Stimulated activated CD8-positive, alpha-beta memory T cell treated with anti-CD3 and anti-CD28 coated beads, Interleukin-15, amount 100 ng/mL, for 1 hour (primary cell): ENCODE measurements at regions not wholly inside any gene's neighbourhood (a gene's known extent, or its start where the extent isn't known, plus 50 kb on each side); places are given as distances from the start of the nearest gene placed in this dataset.
"Not testable (repeated sequence)": the region's sequence is repeated elsewhere in the genome, so short reads cannot be mapped to it uniquely, and the experiment has no call there.

Source experiments
- DNase-seq: peaks from one replicate; pipeline ENCODE4 v3.0.0-alpha.2; 2020; ENCODE audit warnings: low read depth

DNA sequence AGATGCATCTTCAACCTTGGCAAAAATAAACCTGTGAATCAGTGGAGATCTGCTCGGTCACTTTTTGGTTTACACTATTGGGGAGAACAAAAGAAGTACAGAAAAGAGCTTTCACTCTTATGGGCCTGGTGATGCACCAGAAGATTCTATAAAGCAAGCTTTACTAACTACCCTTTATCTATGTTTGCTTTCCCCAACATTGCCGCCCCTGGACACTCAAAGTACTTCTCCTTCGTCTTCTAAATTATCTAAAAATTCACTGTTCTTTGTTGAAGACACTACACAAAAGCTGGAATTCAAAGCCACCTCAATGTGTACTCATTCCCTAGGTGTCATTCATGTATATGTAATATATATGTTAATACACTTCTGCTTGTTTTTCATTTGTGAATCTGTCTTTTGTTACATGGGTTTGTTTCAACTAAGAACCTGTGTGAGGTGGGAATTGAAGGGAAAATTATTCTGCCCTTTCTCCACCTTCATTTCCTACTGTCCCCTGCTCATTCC, 97.9 kb upstream of the BTN3A2 start:
- DNase-seq = no peak

DNA sequence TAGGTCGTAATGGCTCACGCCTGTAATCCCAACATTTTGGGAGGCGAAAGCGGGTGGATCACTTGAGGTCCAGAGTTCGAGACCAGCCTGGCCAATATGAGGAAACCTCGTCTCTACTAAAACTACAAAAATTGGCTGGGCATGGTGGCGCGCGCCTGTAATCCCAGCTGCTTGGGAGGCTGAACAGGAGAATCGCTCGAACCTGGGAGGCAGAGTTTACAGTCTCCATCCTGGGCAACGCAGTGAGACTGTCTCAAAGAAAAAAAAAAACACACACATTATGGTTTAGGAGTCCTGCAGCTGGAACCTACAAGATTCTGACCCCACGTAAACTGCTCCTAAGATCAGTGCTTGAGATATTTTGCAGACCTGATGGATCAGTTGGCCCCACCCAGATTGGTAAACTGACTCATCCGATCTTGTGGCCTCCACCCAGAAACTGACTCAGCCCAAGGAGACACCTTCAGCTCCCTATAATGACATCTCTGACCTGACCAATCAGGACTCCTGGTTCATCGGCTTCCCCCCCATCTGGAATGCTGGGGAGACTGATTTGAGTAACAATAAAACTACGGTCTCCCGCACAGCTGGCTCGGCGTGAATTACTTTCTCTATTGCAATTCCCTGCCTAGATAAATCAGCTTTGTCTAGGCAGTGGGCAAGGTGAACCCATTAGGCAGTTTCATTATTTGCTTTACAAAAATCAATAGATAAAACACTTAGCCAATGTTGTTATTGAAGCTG, 96.2 kb upstream of the BTN3A2 start:
- no peak for DNase-seq

DNA sequence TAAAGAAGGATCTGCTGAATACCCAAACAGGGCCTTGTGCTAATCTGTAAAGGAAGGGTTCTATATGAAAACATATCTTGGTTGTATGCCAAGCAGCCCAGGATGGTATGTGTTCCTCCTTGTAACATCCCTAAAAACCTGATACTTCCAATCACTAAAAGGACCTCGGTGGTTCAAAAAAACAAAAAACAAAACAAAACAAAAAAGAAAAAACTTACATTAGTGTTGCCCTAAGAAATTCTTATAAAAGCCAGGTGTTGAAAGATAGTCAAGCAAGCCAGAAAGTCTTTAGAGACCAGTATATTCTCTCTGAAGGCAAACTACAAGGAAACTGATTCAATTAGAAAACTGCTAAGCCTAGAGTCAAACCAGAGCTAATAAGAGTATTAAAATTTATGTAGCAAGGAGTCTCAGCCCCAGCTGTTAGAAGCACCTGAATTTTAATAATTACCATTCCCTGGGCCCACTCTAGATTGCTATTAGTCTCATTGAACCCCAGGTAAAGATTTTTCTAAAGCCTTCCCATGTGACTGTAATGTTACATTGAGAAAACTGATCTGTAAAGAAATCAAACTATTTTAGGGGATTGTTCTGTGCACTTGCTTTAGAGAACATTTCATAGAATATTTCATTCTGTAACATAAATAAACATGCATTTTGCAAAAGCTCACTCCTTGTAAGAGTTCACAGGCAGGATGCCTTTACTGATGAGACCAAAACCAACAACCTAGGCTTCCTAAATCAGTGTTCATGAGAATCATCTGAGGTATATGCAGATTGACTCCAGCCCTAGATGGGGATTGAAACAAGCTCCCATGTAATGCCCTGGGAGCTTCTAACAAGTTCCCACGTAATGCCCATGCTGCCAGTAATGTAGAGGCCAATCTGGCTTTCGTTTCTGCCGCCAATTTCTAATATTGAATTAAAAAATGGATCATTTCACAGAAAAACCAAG, 95.2 kb upstream of the BTN3A2 start:
- DNase-seq = no peak

DNA sequence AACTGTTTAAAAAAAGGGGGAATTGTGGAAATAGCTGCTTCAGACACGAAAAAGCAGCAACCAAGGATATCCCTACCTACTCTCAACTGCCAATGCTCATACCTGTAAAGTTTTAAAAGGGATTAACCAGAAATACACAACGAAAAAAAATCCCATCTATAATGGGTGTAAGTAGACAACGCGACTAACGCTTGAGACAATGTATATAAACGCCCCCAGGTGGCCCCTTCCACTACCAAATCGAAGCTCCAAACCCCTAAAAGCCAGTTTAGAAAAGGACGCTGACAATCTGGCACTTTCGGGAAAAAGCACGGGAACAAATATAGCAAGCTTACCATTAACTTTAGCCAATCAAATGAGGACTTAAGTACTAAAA, 94.5 kb upstream of the BTN3A2 start:
- DNase-seq = no peak

DNA sequence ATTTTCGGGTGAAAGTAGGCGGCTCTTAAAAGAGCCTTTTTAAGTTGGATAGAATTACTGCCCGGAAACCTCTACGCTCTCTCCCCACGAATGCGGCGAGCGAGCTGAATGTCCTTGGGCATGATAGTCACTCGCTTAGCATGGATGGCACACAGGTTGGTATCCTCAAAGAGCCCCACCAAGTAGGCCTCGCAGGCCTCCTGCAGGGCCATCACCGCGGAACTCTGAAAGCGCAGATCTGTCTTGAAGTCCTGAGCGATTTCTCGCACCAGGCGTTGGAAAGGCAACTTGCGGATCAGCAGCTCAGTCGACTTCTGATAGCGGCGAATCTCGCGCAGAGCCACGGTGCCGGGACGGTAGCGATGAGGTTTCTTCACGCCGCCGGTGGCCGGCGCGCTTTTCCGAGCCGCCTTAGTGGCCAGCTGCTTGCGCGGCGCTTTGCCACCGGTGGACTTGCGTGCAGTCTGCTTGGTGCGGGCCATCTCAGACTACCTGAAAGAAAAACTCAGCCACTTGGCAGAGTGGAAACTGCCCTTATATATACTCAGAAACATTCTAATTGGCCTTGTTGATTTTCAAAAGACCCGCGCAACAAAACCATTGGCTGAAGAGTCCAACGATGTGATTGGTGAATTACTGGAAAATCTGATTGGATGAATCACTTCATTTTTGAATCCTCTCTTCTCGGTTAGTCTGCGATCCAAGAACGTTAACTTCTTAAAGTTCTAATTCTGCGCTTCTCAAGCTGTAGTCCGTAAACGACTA, 93.9 kb upstream of the BTN3A2 start:
- peak; percentile 68 for DNase-seq

DNA sequence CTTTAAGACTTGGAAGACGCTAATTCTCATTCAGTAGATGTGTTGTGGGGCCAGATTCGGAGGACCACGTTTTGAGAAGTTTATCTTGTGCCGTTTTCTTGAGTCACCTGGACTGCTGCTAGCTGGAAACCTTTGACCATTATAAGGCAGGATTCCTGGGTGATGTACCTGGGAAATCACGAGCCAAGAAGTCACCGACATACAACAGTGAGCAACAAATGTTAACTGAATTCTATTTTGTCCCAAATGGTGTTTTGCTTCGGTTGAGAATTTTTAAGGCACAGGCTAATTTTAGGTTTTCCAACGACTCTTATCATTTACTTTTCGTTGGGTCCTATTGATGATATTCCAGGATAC, 93.4 kb upstream of the BTN3A2 start:
- no peak for DNase-seq

DNA sequence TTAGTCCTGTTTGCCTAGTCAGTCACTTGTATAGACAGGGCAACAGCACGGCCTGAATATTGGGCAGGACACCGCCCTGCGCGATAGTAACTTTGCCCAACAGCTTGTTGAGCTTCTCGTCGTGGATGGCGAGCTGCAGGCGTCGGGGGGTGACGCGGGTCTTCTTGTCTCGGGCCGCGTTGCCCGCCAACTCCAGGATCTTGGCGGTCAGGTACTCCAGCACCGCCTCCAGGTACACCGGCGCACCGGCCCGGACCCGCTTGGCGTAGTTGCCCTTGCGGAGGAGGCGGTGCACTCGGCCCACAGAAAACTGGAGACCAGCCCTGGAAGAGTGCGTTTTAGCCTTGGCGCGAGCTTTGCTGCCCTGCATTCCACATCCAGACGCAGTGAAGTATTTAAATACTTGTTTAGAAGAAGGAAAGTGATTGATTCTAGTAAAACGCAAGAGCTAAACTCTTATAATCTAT, 92.8 kb upstream of the BTN3A2 start:
- no peak for DNase-seq

DNA sequence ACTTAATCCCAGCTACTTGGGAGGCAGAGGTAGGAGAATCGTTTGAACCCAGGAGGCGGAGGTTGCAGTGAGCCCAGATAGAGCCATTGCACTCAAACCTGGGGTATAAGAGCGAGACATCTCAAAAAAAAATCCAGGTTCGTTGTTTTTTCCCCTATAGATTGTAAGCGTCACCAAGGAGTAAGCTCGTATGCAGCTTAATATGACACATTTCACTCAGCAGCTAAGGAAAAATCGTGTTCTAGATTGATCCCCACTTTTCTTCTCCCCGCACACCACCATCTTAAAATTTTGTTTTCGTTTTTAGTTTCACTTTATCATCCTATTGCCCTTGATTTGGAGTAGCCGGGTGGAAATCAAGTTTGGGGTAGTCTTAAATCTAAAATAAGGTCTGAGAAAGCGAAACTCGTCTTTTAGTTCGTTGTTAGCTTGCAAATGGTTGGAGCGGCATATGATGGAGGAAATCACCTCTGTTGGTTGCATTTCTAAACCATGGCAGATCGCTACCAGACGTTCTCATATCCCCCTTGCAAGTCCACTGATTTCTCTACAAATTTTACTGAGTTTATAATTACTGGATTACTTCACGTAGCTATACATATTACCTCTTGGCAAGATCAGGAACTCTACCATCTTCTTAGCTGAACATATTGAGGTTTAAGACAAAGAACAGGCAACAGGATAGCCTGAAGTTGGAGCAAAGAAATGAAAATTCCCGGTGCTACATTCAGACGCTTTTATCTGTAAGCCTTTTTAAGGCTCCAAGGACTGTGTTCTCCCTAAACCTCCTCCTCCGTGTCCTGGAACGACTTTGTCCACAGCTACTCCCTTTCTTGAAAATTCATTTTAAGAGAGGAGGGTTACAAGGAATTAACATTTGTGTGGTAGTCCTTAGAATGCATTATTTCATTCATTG, 91.1 kb upstream of the BTN3A2 start:
- DNase-seq = no peak

DNA sequence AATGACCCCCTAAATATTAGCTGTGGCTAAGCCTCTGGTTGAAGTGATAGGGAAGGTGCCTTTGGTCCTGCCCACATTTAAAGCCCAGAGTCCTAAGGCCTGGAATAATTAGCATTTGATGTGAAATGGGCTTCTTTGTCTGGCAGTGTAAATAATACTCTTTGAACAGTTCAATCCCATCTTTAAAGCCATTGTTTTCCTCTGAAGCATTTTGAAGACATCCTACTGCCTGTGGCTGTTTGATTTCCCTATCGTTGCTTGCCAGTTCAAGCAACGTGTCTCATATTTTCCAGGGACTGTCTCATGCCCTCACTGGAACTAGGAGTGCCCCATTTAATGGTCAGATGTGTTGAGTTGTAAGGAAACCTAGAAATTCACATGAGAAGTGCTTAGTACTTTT, 89.3 kb upstream of the BTN3A2 start:
- no peak for DNase-seq

DNA sequence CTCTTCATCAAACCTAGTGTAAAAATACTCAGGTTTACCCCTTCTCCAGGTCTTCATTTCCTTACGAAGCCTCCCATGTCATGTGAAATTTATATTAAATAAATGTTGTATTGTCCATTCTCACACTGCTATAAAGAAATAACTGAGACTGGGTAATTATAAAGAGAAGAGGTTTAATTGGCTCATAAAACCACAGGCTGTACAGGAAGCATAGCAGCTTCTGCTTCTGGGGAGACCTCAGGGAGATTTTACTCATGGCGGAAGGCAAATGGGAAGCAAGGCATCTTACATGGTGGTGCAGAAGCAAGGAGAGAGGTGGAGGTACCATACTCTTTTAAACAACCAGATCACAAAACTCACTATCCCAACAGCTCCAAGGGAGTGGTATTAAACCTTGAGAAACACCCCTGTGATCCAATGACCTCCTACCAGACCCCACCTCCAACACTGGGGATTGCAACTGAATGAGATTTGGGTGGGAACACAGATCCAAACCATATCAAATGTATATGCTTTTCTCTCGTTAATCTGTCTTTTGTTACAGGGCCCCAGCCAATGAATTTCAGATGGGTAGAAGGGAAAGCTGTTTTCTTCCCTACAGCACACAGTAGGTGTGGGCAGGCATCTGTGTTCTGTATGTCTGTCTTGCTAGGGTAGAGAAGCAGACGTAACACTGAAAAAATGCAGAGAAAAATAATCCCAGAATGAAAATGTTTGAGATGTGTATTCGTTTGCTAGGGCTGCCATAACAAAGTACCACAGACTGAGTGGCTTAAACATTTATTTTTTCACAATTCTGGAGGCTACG, 88.0 kb upstream of the BTN3A2 start:
- no peak for DNase-seq

DNA sequence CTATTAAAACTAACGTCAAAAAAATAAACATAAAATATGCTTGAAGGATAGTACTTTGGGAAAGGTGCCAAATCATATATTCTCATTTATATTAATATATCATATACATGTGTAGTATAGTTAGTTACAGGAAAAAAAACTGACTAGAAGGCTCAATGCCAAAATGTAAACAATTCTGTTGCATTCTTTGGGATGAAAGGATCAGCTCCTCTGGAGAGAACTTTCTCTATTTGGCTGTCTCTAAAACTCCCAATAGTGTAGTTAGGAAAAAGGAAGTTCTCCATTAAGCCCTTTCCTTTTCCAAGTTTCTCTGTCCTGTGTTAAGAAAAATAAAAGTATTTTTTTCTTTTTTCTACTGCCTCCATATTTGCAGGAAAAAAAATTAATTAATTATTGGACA, 86.5 kb upstream of the BTN3A2 start:
- DNase-seq = no peak

DNA sequence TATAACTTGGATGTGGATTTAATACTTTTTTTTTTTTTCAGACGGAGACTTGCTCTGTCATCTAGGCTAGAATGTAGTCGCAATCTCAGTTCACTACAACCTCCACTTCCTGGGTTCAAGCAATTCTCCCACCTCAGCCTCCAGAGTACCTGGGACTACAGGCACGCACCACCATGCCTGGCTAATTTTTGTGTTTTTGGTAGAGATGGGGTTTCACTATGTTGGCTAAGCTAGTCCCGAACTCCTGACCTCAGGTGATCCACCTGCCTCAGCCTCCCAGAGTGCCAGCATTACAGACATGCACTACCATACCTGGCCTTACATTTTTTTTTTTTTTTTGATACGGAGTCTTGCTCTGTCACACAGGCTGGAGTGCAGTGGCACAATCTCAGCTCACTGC, 85.6 kb upstream of the BTN3A2 start:
- not testable (repeated sequence) for DNase-seq

DNA sequence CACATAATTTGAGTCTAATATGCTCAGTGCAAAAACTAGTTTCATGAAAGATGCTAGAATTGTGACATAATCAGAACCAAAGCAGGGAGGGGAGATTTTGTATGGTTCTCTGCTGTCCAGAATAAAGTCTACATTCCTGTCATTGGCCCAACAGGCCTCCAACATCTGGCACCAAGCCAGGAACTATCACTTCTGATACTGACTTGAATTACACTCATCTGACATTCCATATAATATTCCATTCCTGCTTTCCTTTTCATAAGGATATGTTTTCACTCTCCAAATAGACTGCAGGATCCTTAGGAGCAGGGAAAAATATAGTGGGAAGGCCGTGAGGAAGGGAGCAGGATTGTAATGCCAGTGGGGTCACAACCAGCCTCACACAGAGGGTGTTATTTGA, 84.6 kb upstream of the BTN3A2 start:
- no peak for DNase-seq

DNA sequence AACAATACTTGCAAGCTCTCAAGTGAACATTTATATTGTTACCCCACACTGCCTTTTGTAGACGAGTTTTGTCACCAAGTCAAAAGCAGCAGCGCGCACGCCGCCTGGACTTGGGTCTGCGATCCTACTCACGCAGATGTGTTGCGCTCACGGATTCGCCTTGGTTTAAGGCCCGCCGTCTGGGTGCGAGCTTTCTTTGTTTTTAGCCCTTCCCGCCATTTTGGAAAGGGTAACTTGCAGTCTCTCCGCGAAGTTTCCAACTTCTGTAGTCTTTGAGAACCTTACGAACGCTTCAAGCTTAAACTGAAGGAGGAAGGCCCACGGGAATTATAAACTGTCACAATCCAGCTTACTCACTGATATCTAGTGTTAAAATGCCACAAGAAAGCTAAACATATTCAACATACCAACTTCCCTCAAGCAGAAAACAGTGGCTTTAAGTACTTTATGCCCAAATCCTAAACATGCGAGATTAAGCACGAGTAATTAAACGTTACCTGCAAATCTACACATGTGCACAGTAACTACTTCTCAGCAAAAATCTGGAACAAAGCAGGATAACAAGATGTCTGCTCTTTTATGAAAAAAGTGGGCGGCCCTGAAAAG, 80.4 kb upstream of the BTN3A2 start:
- no peak for DNase-seq

DNA sequence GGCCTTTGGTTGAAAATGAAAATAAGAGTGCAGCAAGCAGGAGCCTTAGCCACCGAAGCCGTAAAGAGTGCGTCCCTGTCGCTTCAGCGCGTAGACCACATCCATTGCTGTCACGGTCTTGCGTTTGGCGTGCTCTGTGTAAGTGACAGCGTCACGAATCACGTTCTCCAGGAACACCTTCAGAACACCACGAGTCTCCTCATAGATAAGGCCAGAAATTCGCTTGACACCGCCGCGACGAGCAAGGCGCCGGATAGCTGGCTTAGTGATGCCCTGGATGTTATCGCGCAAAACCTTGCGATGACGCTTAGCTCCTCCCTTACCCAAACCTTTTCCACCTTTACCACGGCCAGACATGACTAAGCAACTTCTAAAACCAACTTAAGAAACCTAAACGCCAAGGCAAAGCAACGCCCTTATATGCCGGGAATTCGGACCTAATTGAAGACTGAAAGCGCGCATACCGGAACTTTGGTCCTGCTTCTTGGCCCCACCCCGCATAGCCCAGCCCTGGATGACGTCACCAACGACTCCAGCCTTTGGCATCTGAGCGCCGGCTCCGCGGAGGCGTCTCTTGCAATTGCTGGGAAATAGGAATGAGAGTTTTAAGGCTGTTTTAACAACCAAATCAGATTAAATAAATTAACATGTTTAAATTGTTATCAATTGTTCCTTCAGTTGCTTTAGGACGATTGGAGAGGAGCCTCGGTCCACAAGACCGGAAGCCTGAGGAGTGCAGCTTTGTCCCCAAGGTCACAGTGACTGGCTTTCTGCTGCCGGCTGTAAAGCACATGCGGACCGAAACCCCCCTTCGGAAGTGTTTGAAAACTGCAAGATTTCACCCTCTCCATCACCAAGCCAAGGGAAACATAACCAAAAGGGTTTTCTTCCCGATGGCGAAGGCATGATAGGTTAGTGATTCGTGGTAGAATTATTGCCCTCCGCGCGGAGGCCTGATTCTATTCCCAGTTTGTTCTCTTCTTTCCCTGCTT, 79.6 kb upstream of the BTN3A2 start:
- DNase-seq = peak; percentile 92

DNA sequence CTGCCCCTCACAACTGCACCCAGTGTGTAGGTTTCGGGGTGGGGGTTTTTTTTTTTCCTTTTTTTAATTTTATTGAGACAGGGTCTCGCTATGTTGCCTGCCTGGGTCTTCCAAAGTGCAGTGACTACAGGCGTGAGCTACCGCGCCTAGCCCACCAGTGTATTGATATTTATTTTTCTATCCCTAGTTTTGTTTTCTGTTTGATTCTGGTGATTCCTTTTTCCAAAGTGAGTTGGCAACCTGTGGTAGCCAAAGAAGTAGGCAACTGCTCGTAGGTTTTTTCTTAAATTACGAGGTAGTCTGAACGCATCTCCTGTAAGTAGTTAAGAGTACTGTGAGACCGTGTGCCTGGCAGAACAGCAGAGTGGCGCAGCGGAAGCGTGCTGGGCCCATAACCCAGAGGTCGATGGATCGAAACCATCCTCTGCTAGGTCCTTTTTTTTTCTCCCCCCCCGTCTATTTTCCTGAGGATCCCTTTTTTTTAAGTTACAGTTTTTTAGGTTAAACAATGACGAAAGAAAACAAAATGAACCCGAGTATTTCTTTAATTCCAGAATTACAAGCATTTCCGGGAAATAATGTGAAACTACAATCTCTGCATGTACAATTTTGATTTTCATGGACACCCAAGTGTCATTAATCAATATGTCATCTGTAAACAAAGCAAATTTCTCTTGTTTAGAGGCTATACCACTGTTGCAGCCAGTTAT, 78.7 kb upstream of the BTN3A2 start:
- peak; percentile 60 for DNase-seq

DNA sequence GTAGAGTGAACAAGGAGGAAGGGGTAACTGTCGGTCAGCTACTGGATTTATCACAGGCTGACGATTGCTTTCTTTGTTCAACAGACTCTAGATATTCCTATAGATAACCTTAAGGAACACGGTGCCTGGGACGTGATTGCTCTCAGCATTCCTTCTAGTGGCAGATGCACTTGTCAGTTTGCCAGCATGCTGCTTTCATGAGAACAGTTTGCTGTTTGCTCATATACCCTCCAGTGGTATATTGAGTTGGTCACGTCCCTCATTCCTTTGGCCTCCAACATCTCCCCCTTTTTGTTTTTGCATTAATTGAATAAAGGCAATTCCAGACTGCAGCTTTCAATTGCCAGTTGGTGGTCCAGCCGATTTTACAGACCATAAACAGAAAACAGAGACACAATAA, 76.8 kb upstream of the BTN3A2 start:
- no peak for DNase-seq

DNA sequence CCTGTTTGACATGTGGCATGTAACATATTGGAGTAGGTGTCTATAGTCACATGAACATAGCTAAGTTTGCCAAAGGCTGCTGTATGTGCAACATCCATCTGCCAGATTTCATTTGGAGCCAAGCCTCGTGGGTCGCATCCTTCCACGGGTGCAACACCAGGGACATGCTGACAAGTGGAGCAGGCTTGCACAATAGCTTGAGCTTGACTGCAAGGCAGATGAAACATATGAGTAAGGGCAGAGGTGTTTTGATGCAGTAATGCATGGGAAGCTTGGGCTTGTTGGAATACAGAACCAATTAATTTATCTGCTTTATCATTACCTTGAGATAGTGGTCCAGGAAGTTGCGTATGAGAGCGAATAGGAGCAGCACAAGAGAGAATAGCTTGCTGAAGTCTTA, 74.1 kb upstream of the BTN3A2 start:
- DNase-seq = no peak
